ENCODE measurements at regions not wholly inside any gene's neighbourhood (a gene's known extent, or its start where the extent isn't known, plus 50 kb on each side); places are given as distances from the start of the nearest gene placed in this dataset.

- Histone ChIP-seq H3K18ac (ENCODE audit: extremely low read depth, low read length) (no peak overlapping the region), H3K79me1 (ENCODE audit: low read depth, low read length) (no peaks in the 10 kb centered on the region), H2BK20ac (ENCODE audit: low read length) (no peak overlapping the region), H3K23ac (ENCODE audit: insufficient read length) (no peak overlapping the region), H4K8ac (ENCODE audit: extremely low read depth, insufficient read depth, low read length) (no peak overlapping the region), H3K27ac (ENCODE audit: low read depth, low read length) (no peak overlapping the region), H2AFZ (ENCODE audit: low read length) (no peak overlapping the region), H4K91ac (replicated peaks; ENCODE audit: insufficient read length, low read length) (no peak overlapping the region), H3K4me2 (ENCODE audit: insufficient read depth in 1 of 2, low read depth in 2 of 2, low read length in 2 of 2) (no peak overlapping the region), H2BK12ac (ENCODE audit: low read depth, low read length) (no peak overlapping the region), H3K23me2 (ENCODE audit: low read depth, low read length) (no peaks in the 10 kb centered on the region), H3K56ac (replicated peaks; ENCODE audit: insufficient read length, low read depth, low read length) (no peak overlapping the region), H3K36me3 (ENCODE audit: control insufficient read depth in 2 of 4, insufficient read depth in 4 of 4, low read length in 3 of 4) (no peaks in the 10 kb centered on the region), H2BK15ac (ENCODE audit: low read length) (no peak overlapping the region), H3K4ac (replicated peaks; ENCODE audit: insufficient read length, low read depth, low read length) (no peak overlapping the region), H4K5ac (ENCODE audit: insufficient read length, low read depth, low read length) (no peak overlapping the region), H4K20me1 (replicated peaks in 1 of 2; ENCODE audit: control insufficient read depth in 1 of 2, insufficient read depth in 2 of 2, low read length in 2 of 2) (no peaks in the 10 kb centered on the region), H2BK5ac (ENCODE audit: low read depth, low read length) (no peak overlapping the region), H3K4me3 (ENCODE audit: extremely low read depth in 1 of 4, insufficient read depth in 2 of 4, low read depth in 3 of 4, low read length in 4 of 4) (no peak overlapping the region), H3K27me3 (replicated peaks in 1 of 4; ENCODE audit: control insufficient read depth in 3 of 4, extremely low read depth in 1 of 4, insufficient read depth in 3 of 4, low read length in 3 of 4) (no peaks in the 10 kb centered on the region), H3K79me2 (ENCODE audit: control insufficient read depth in 1 of 2, insufficient read depth in 2 of 2, low read length in 2 of 2) (no peaks in the 10 kb centered on the region), H3K9me3 (ENCODE audit: insufficient read depth in 2 of 2, low read depth in 1 of 2, low read length in 1 of 2) (no peaks in the 10 kb centered on the region), H3K4me1 (replicated peaks in 1 of 4; ENCODE audit: control insufficient read depth in 3 of 4, insufficient read depth in 4 of 4, low read length in 3 of 4) (0 out of 7 replicates have a peak, but pooled peaks cover 0 to 3% (median 0%) of the 10 kb centered on the region in 4 experiments), H3K9ac (replicated peaks in 1 of 4; ENCODE audit: extremely low read depth in 1 of 4, low read depth in 3 of 4, low read length in 3 of 4) (no peak overlapping the region), H2AK5ac (ENCODE audit: low read depth, low read length) (no peak overlapping the region), H2BK120ac (replicated peaks; ENCODE audit: low read depth, low read length) (no peak overlapping the region), H3K14ac (ENCODE audit: insufficient read length) (no peak overlapping the region)
- POLR2A ChIA-PET (ENCODE audit: partially characterized antibody), result no interaction called here
- DNase-seq (ENCODE audit: low read depth in 1 of 2, low spot score in 2 of 2) (no peak), FAIRE-seq (no peak)
- CTCF ChIA-PET (ENCODE audit: partially characterized antibody), result interaction anchor here (0.6 to 0.7 kb wide), 2 partner anchors 136 to 239 kb away, joined by 3 to 4 read pairs; no protein-coding TSS in a partner anchor
- WGBS, 2 experiments (ENCODE audit: extremely low coverage in 1 of 2, insufficient coverage in 1 of 2, insufficient read length in 1 of 2, insufficient replicate concordance in 2 of 2, low coverage in 1 of 2, low lambda C conversion rate in 2 of 2, missing lambda C conversion rate in 1 of 2), result 57% methylated on average over 1 of the region's 1 CpG; no CpG with 5 or more reads in 1 of the 2 experiments
- no peak for TF ChIP-seq ZNF274 (IDR thresholded peaks at IDR 0.05; ENCODE audit: borderline replicate concordance, extremely low read depth, low read length)
- no peak for TF ChIP-seq KDM1A (IDR thresholded peaks at IDR 0.05; ENCODE audit: borderline replicate concordance, low read length)
- no peak for TF ChIP-seq ATF3 (IDR thresholded peaks at IDR 0.05; ENCODE audit: insufficient read depth, low read depth, low read length)
- no peak for TF ChIP-seq SP4 (IDR thresholded peaks at IDR 0.05; ENCODE audit: low read length)
- no peak for TF ChIP-seq TEAD4 (IDR thresholded peaks at IDR 0.05; ENCODE audit: low read depth, low read length)
- TF ChIP-seq TAF7 (optimal IDR thresholded peaks at IDR 0.05; ENCODE audit: borderline replicate concordance, low read depth, low read length), result no peak
- no peak for TF ChIP-seq RNF2 (IDR thresholded peaks at IDR 0.05; ENCODE audit: borderline replicate concordance, low read depth, low read length, missing control alignments, poor library complexity, severe bottlenecking)
- TF ChIP-seq RFX5 (IDR thresholded peaks at IDR 0.05; ENCODE audit: borderline replicate concordance, low read depth, low read length), result no peak
- TF ChIP-seq JUN (IDR thresholded peaks at IDR 0.05; ENCODE audit: low read depth, low read length), result no peak
- TF ChIP-seq CREB1 (IDR thresholded peaks at IDR 0.05), result no peak
- no peak for TF ChIP-seq NRF1 (IDR thresholded peaks at IDR 0.05; ENCODE audit: low read depth, low read length)
- no peak for TF ChIP-seq GTF2F1 (IDR thresholded peaks at IDR 0.05; ENCODE audit: borderline replicate concordance, low read depth, low read length)
These were observed 115.6 kb downstream of the SPANXA1 start for GRCh38 chrX:141468940-141469339.

Data from H1 (cell line).